H9 (cell line): ENCODE measurements at regions not wholly inside any gene's neighbourhood (a gene's known extent, or its start where the extent isn't known, plus 50 kb on each side); places are given as distances from the start of the nearest gene placed in this dataset.
"Not testable (repeated sequence)": the region's sequence is repeated elsewhere in the genome, so short reads cannot be mapped to it uniquely, and the experiment has no call there.

ENCODE experiments used
- DNase-seq: peaks from one replicate; pipeline ENCODE4 v3.0.0-alpha.2; 2017
- H2AFZ ChIP-seq: one replicate; pipeline ENCODE4 v1.6.1; 2013; ENCODE audit warnings: mild to moderate bottlenecking, low read length, control low read depth, moderate library complexity
- H2AK5ac ChIP-seq: 2 replicates; pipeline ENCODE4 v1.6.1; 2013; ENCODE audit warnings: low read length, control low read depth, mixed read lengths; ENCODE audit not compliant: insufficient read length
- H2BK120ac ChIP-seq: one replicate; pipeline ENCODE4 v1.6.1; 2013; ENCODE audit warnings: low read depth, mild to moderate bottlenecking, low read length, control low read depth, inconsistent platforms; ENCODE audit not compliant: poor library complexity, severe bottlenecking
- H2BK12ac ChIP-seq: 2 replicates; pipeline ENCODE4 v1.6.1; 2013; ENCODE audit warnings: low read length, control low read depth, mixed read lengths, low read depth; ENCODE audit not compliant: insufficient read length
- H2BK15ac ChIP-seq: 2 replicates; pipeline ENCODE4 v1.6.1; 2013; ENCODE audit warnings: low read depth, low read length, control low read depth
- H2BK20ac ChIP-seq: one replicate; pipeline ENCODE4 v1.6.1; 2013; ENCODE audit warnings: low read depth, mild to moderate bottlenecking, low read length, control low read depth, inconsistent platforms; ENCODE audit not compliant: poor library complexity, severe bottlenecking
- H2BK5ac ChIP-seq: 2 replicates; pipeline ENCODE4 v1.6.1; 2013; ENCODE audit warnings: low read length, control low read depth, mixed read lengths; ENCODE audit not compliant: insufficient read length
- H3K14ac ChIP-seq: 2 replicates; pipeline ENCODE4 v1.6.1; 2013; ENCODE audit warnings: low read length, control low read depth; ENCODE audit not compliant: insufficient read depth
- H3K18ac ChIP-seq: 2 replicates; pipeline ENCODE4 v1.6.1; 2013; ENCODE audit warnings: low read depth, mild to moderate bottlenecking, mixed read lengths, low read length, control low read depth; ENCODE audit not compliant: insufficient read length
- H3K23ac ChIP-seq: 2 replicates; pipeline ENCODE4 v1.6.1; 2013; ENCODE audit warnings: low read length, control low read depth, mixed read lengths, low read depth; ENCODE audit not compliant: insufficient read length
- H3K23me2 ChIP-seq: 2 replicates; pipeline ENCODE4 v1.6.1; 2013; ENCODE audit warnings: low read depth, mild to moderate bottlenecking, mixed read lengths, low read length, control low read depth; ENCODE audit not compliant: insufficient read length, poor library complexity, severe bottlenecking
- H3K27ac ChIP-seq: 2 replicates; pipeline ENCODE4 v1.5.1; 2013; ENCODE audit warnings: low read length, control low read depth, mixed read lengths, low read depth; ENCODE audit not compliant: insufficient read length
- H3K27me3 ChIP-seq: 2 replicates; pipeline ENCODE4 v1.6.1; 2013; ENCODE audit warnings: low read length, control low read depth, inconsistent platforms; ENCODE audit not compliant: insufficient read depth
- H3K4ac ChIP-seq: 2 replicates; pipeline ENCODE4 v1.6.1; 2013; ENCODE audit warnings: low read depth, mild to moderate bottlenecking, control low read depth, inconsistent platforms, low read length, moderate library complexity
- H3K4me1 ChIP-seq: 2 replicates; pipeline ENCODE4 v1.6.1; 2013; ENCODE audit warnings: low read length, control low read depth, inconsistent platforms; ENCODE audit not compliant: insufficient read depth
- H3K4me2 ChIP-seq: 2 replicates; pipeline ENCODE4 v1.6.1; 2013; ENCODE audit warnings: low read length, control low read depth, mixed read lengths; ENCODE audit not compliant: insufficient read length, insufficient read depth
- H3K56ac ChIP-seq: 2 replicates; pipeline ENCODE4 v1.6.1; 2013; ENCODE audit warnings: low read depth, mild to moderate bottlenecking, mixed read lengths, low read length, control low read depth; ENCODE audit not compliant: insufficient read length
- H3K79me1 ChIP-seq: 2 replicates; pipeline ENCODE4 v1.6.1; 2013; ENCODE audit warnings: low read depth, mild to moderate bottlenecking, moderate library complexity, low read length, control low read depth, inconsistent platforms; ENCODE audit not compliant: insufficient read depth, poor library complexity, severe bottlenecking
- H3K79me2 ChIP-seq: 2 replicates; pipeline ENCODE4 v1.6.1; 2013; ENCODE audit warnings: low read length, control low read depth, inconsistent platforms; ENCODE audit not compliant: insufficient read depth
- H3K9ac ChIP-seq: 2 replicates; pipeline ENCODE4 v1.6.1; 2013; ENCODE audit warnings: low read length, control low read depth, mixed read lengths; ENCODE audit not compliant: insufficient read length; ENCODE audit errors: extremely low read depth
- H3K9me3 ChIP-seq: one replicate; pipeline ENCODE4 v1.6.1; 2013; ENCODE audit warnings: low read depth, low read length, inconsistent platforms; ENCODE audit not compliant: control insufficient read depth
- H3T11ph ChIP-seq: one replicate; pipeline ENCODE4 v1.6.1; 2013; ENCODE audit warnings: mild to moderate bottlenecking, low read length, control low read depth, inconsistent platforms
- H4K20me1 ChIP-seq: one replicate; pipeline ENCODE4 v1.6.1; 2013; ENCODE audit not compliant: control insufficient read depth, insufficient read length, insufficient read depth
- H4K5ac ChIP-seq: 2 replicates; pipeline ENCODE4 v1.6.1; 2013; ENCODE audit warnings: low read depth, mild to moderate bottlenecking, mixed read lengths, low read length, control low read depth; ENCODE audit not compliant: insufficient read length
- H4K8ac ChIP-seq: replicated peaks from 2 replicates; pipeline ENCODE4 v1.6.1; 2013; ENCODE audit warnings: low read length, control low read depth, mixed read lengths, low read depth; ENCODE audit not compliant: insufficient read length
- H4K91ac ChIP-seq: 2 replicates; pipeline ENCODE4 v1.6.1; 2013; ENCODE audit warnings: low read depth, mild to moderate bottlenecking, moderate library complexity, mixed read lengths, low read length, control low read depth; ENCODE audit not compliant: insufficient read length
- H3K27ac Mint-ChIP-seq, 3 experiments: 2 replicates in 2 of 3; 3 replicates in 1 of 3; pipeline ENCODE4 v1.8.0; 2020 to 2021; ENCODE audit warnings: mixed read lengths in 3 of 3, mild to moderate bottlenecking in 1 of 3, moderate library complexity in 1 of 3
- H3K27me3 Mint-ChIP-seq: 2 replicates; pipeline ENCODE4 v1.8.0; 2021; ENCODE audit warnings: low read depth, mild to moderate bottlenecking, moderate library complexity, mixed read lengths
- H3K36me3 Mint-ChIP-seq, 3 experiments: 2 replicates in 2 of 3; 3 replicates in 1 of 3; pipeline ENCODE4 v1.8.0; 2020 to 2021; ENCODE audit warnings: low read depth in 3 of 3, mixed read lengths in 3 of 3; ENCODE audit not compliant: insufficient read depth in 1 of 3
- H3K4me1 Mint-ChIP-seq, 2 experiments: 2 replicates each; pipeline ENCODE4 v1.8.0; 2020; ENCODE audit warnings: mixed read lengths in 2 of 2
- H3K4me3 Mint-ChIP-seq, 2 experiments: 2 replicates in 1 of 2; 3 replicates in 1 of 2; pipeline ENCODE4 v1.8.0; 2020 to 2021; ENCODE audit warnings: mild to moderate bottlenecking in 2 of 2, mixed read lengths in 2 of 2, moderate library complexity in 1 of 2
- H3K9me3 Mint-ChIP-seq, 2 experiments: 2 replicates in 1 of 2; 3 replicates in 1 of 2; pipeline ENCODE4 v1.8.0; 2020; ENCODE audit warnings: mild to moderate bottlenecking in 2 of 2, mixed read lengths in 2 of 2, moderate library complexity in 1 of 2
- WGBS: extraction: QIAGEN DNeasy Blood & Tissue Kit; methylation state at CpG from one replicate; pipeline ENCODE4 v1.1.7; 2013; ENCODE audit warnings: missing lambda C conversion rate, low lambda C conversion rate, mixed read lengths; ENCODE audit not compliant: insufficient read length; ENCODE audit errors: extremely low coverage; 5-methylcytosine and 5-hydroxymethylcytosine counted together

GRCh38 chr1:192499061-192499581 lies 76.5 kb upstream of the RGS1 start:
- H3K79me2 ChIP-seq, H2BK5ac ChIP-seq, H3K9me3 ChIP-seq, H3K27me3 ChIP-seq, H2AK5ac ChIP-seq, H4K91ac ChIP-seq, H2AFZ ChIP-seq, H2BK12ac ChIP-seq, H3K14ac ChIP-seq, H3K4me3 Mint-ChIP-seq, H3K27me3 Mint-ChIP-seq, H3K9ac ChIP-seq, H3K56ac ChIP-seq, H2BK20ac ChIP-seq, H3K4me1 ChIP-seq, H2BK15ac ChIP-seq, DNase-seq, H3K23me2 ChIP-seq, H3K79me1 ChIP-seq, H3K23ac ChIP-seq, H4K8ac ChIP-seq, H4K5ac ChIP-seq, H3K4ac ChIP-seq, H3K27ac ChIP-seq, H3K27ac Mint-ChIP-seq, H3T11ph ChIP-seq, H4K20me1 ChIP-seq, H3K18ac ChIP-seq, H3K4me2 ChIP-seq, H3K4me1 Mint-ChIP-seq, H2BK120ac ChIP-seq: not testable (repeated sequence)
- no CpG with 5 or more reads among the region's 29 CpGs for WGBS
- peaks cover 8 to 13% (median 12%) of the 10 kb centered on the region in 3 experiments; a peak in 6 of 7 replicates for H3K36me3 Mint-ChIP-seq
- H3K9me3 Mint-ChIP-seq: peaks cover 14% of the 10 kb centered on the region in 2 experiments

DNA sequence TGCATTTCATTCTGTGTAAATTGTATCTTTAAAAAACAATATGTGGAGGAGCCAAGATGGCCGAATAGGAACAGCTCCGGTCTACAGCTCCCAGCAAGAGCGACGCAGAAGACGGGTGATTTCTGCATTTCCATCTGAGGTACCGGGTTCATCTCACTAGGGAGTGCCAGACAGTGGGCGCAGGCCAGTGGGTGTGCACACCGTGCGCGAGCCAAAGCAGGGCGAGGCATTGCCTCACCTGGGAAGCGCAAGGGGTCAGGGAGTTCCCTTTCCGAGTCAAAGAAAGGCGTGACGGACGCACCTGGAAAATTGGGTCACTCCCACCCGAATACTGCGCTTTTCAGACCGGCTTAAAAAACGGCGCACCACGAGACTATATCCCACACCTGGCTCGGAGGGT lies 75.0 kb upstream of the RGS1 start:
- Mint-ChIP-seq H3K36me3 (peaks cover 8 to 13% (median 12%) of the 10 kb centered on the region in 3 experiments; a peak in 6 of 7 replicates), H3K9me3 (peaks cover 14% of the 10 kb centered on the region in 2 experiments), H3K27ac (peak overlapping the region; percentile 71 to 92 (median 76); a peak in 5 of 7 replicates), H3K4me3 (peak overlapping the region in 1 of 2 experiments; percentile 50; a peak in 2 of 5 replicates)
- not testable (repeated sequence) for H2AFZ ChIP-seq, H3K23ac ChIP-seq, H4K5ac ChIP-seq, H3K14ac ChIP-seq, H3K9me3 ChIP-seq, H3K23me2 ChIP-seq, H3K27me3 Mint-ChIP-seq, H2AK5ac ChIP-seq, H4K8ac ChIP-seq, H3K4me2 ChIP-seq, H3K18ac ChIP-seq, H3K79me2 ChIP-seq, H3K27ac ChIP-seq, H3K4me1 Mint-ChIP-seq, H3K56ac ChIP-seq, H3K79me1 ChIP-seq, H2BK15ac ChIP-seq, H4K91ac ChIP-seq, DNase-seq, H4K20me1 ChIP-seq, H3K4me1 ChIP-seq, H3T11ph ChIP-seq, H2BK120ac ChIP-seq, H2BK20ac ChIP-seq, H2BK5ac ChIP-seq, H3K9ac ChIP-seq, H3K27me3 ChIP-seq, H3K4ac ChIP-seq, H2BK12ac ChIP-seq
- no CpG with 5 or more reads among the region's 23 CpGs for WGBS
